ENCODE measurements at regions not wholly inside any gene's neighbourhood (a gene's known extent, or its start where the extent isn't known, plus 50 kb on each side); places are given as distances from the start of the nearest gene placed in this dataset.
A peak's percentile ranks its signal among the peaks of the same experiment; 100 is the strongest.

GRCh38 chr1:105934806-105935205 is 1121.7 kb upstream of the PRMT6 start:
- H3K9me3 ChIP-seq: peaks cover 0 to 5% (median 0%) of the 10 kb centered on the region in 4 donors
- no peak for ATAC-seq (ENCODE audit: low FRiP score in 2 of 2)
- WGBS, 2 donors: 43 to 56% methylated on average over 1 of the region's 1 CpG

GRCh38 chr1:105964879-105965278 is 1091.6 kb upstream of the PRMT6 start:
- Histone ChIP-seq H3K4me3 (no peak overlapping the region), H3K27me3 (no peaks in the 10 kb centered on the region), H3K9me3 (no peaks in the 10 kb centered on the region), H3K4me1 (no peaks in the 10 kb centered on the region), H3K27ac (no peak overlapping the region), H3K36me3 (no peaks in the 10 kb centered on the region)
- TF ChIP-seq EP300 (IDR thresholded peaks at IDR 0.05) (no peak), CTCF (IDR thresholded peaks at IDR 0.05) (no peak), POLR2A (IDR thresholded peaks at IDR 0.05) (no peak), POLR2AphosphoS5 (IDR thresholded peaks at IDR 0.05) (no peak)
- WGBS, 2 donors: 80 to 83% methylated on average over 4 of the region's 4 CpGs
- no peak for ATAC-seq (ENCODE audit: low FRiP score in 2 of 2)
- DNase-seq: no peak

More at GRCh38 chr1:105934806-105935205, 1121.7 kb upstream of the PRMT6 start:
- no peak for DNase-seq
- Histone ChIP-seq H3K27me3 (no peaks in the 10 kb centered on the region), H3K27ac (no peak overlapping the region), H3K36me3 (no peaks in the 10 kb centered on the region), H3K4me1 (no peaks in the 10 kb centered on the region), H3K4me3 (no peak overlapping the region)
- TF ChIP-seq POLR2A (IDR thresholded peaks at IDR 0.05) (no peak), EP300 (IDR thresholded peaks at IDR 0.05) (no peak), CTCF (IDR thresholded peaks at IDR 0.05) (no peak), POLR2AphosphoS5 (IDR thresholded peaks at IDR 0.05) (no peak)

- no peak for ATAC-seq (ENCODE audit: low FRiP score in 2 of 2)
Measured at GRCh38 chr1:105997516-105997915, 1059.0 kb upstream of the PRMT6 start.

GRCh38 chr1:106022312-106022902 is 1034.1 kb upstream of the PRMT6 start:
- no peaks in the 10 kb centered on the region for H3K4me1 ChIP-seq
- TF ChIP-seq CTCF (IDR thresholded peaks at IDR 0.05) (peak in 3 of 6 experiments; percentile 9 to 17 (median 14)), EP300 (IDR thresholded peaks at IDR 0.05) (no peak)
- DNase-seq (no peak), ATAC-seq (ENCODE audit: low FRiP score in 2 of 2) (no peak)
- no peaks in the 10 kb centered on the region for H3K27me3 ChIP-seq
- no peaks in the 10 kb centered on the region for H3K9me3 ChIP-seq
- H3K4me3 ChIP-seq: no peak overlapping the region
- no peaks in the 10 kb centered on the region for H3K36me3 ChIP-seq
- 10 to 16% methylated on average over 2 of the region's 2 CpGs for WGBS, 2 donors
- H3K27ac ChIP-seq: no peak overlapping the region

More at GRCh38 chr1:105997516-105997915, 1059.0 kb upstream of the PRMT6 start:
- Histone ChIP-seq H3K9me3 (no peaks in the 10 kb centered on the region), H3K4me3 (no peak overlapping the region), H3K36me3 (no peaks in the 10 kb centered on the region), H3K27me3 (no peaks in the 10 kb centered on the region), H3K4me1 (no peaks in the 10 kb centered on the region), H3K27ac (no peak overlapping the region)
- DNase-seq: no peak
- TF ChIP-seq POLR2AphosphoS5 (IDR thresholded peaks at IDR 0.05) (no peak), CTCF (IDR thresholded peaks at IDR 0.05) (no peak), POLR2A (IDR thresholded peaks at IDR 0.05) (no peak)
- 88% methylated on average over 6 of the region's 6 CpGs for WGBS, 2 donors

GRCh38 chr1:106027871-106028270 is 1028.6 kb upstream of the PRMT6 start:
- 93 to 94% methylated on average over 2 of the region's 2 CpGs for WGBS, 2 donors
- DNase-seq: no peak

More at GRCh38 chr1:106027871-106028270, 1028.6 kb upstream of the PRMT6 start:
- Histone ChIP-seq H3K27me3 (no peaks in the 10 kb centered on the region), H3K4me3 (no peak overlapping the region), H3K9me3 (no peaks in the 10 kb centered on the region), H3K27ac (no peak overlapping the region), H3K36me3 (no peaks in the 10 kb centered on the region), H3K4me1 (no peaks in the 10 kb centered on the region)
- TF ChIP-seq CTCF (IDR thresholded peaks at IDR 0.05): no peak
- no peak for TF ChIP-seq EP300 (IDR thresholded peaks at IDR 0.05)
- no peak for TF ChIP-seq POLR2AphosphoS5 (IDR thresholded peaks at IDR 0.05)
- TF ChIP-seq POLR2A (IDR thresholded peaks at IDR 0.05): no peak
- no peak for ATAC-seq (ENCODE audit: low FRiP score in 2 of 2)
